LNCaP clone FGC (cell line): ENCODE measurements at regions not wholly inside any gene's neighbourhood (a gene's known extent, or its start where the extent isn't known, plus 50 kb on each side); places are given as distances from the start of the nearest gene placed in this dataset.

Experiments used
- DNase-seq: peaks from one replicate; pipeline ENCODE4 v3.0.0-alpha.2; 2011; ENCODE audit warnings: low read depth
- H3K4me3 ChIP-seq: 2 replicates; pipeline ENCODE4 v1.5.1; 2011; ENCODE audit warnings: mild to moderate bottlenecking, low read depth, low read length, control low read depth
- CTCF ChIP-seq: IDR thresholded peaks from 2 replicates; pipeline ENCODE4 v1.5.1; 2012; ENCODE audit warnings: mild to moderate bottlenecking; ENCODE audit not compliant: control insufficient read depth, insufficient read depth; ENCODE audit errors: extremely low read depth

DNA sequence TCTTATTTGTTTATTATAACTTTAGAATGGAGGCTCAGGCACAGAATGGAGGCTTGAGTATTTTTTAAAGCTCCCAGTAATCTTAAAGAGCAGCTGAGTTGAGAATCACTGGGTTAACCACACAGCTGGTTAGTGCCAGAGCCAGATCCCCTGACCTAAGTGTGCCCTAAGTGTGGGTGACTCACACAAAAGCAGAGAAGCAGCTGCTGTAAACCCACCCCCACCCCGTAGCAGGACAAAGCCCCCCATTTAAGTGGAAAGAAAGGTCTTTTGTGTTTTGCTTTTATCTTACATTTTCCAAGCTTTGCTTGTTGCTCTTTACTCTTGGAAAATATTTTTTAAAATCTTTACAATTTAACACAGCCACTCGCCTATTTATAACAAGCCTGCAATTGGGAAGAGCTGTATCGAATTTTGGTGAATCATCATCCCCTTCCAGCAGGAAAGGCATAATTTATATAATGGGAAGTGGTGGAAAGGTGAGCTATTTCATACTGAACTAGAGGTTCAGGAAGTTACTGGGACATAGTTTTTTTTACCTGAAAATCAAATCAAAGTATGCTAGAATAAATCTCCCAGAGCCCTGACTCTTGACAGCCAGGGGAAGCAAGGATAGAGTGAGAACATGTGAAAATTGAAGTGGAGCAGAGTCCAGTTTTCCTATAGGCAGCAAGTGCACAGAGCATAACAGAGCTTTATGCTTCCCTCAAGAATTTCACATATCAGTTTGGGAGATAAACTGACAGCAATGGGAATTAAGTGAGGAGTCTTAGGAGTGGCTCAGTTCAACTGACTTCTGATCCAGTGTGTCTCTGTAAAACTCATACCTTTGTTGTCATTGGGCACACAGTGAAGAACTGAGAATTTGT is 405.7 kb downstream of the AASDHPPT start:
- no peak for DNase-seq
- no peak for TF ChIP-seq CTCF
- no peak overlapping the region for H3K4me3 ChIP-seq

DNA sequence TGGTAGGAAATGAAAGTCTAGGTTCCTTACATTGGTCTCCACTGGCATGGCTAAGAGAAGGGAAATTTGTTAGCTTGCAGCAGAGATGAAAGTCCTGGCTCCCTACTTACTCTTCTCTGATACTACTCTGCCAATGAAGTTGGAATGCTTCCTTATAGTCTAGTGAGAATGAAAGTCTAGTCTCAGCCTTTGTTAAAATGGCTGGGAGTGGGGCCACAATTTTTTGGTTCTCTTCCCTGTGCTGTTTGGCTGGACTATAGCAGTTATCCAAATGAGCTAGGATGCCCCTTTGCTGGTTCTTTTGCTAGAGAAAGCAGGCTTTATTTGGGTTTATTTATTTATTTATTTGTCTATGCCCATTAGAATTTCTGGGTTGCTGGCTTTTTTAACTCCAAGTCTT is 414.3 kb downstream of the AASDHPPT start:
- no peak for TF ChIP-seq CTCF
- no peak overlapping the region for H3K4me3 ChIP-seq
- no peak for DNase-seq

DNA sequence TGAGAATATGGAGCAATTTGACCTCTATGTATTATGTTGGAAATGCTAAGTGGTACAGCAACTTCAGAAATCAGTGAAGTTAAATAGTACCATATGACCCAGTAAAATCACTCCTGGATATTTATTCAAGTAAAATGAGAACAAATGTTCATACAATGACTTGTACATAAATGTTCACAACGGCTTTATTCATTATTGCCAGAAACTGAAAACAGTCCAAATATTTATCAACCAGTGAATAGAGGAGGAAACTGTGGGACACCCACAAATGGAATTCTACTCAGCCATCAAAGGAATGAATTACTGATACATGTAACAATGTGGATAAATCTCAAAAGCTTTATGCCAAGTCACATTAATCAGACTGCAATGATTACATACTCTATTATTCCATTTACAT is 416.3 kb downstream of the AASDHPPT start:
- no peak for DNase-seq
- H3K4me3 ChIP-seq: no peak overlapping the region
- TF ChIP-seq CTCF: no peak

DNA sequence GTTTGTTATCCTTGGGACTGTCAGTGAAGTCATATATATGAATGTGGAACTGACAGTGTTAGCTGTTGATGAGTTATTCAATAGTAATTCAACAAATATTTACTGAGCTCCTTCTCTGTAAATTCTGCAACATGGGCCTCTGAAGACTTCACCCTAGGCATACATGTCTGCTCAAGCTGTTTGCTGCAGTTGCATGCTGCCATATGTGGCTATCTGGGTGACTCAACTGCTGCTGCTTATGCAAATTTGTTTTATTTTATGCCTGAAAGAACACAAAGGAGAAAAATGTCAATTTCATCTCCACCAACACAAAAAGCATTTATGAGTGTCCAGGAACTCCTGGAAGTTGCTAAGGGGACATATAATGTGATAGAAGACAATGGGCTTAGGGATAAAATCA is 417.6 kb downstream of the AASDHPPT start:
- TF ChIP-seq CTCF: no peak
- no peak overlapping the region for H3K4me3 ChIP-seq
- DNase-seq: no peak

- no peak for DNase-seq
- no peak overlapping the region for H3K4me3 ChIP-seq
- no peak for TF ChIP-seq CTCF
Observed at GRCh38 chr11:106496677-106497076, 419.2 kb downstream of the AASDHPPT start.

DNA sequence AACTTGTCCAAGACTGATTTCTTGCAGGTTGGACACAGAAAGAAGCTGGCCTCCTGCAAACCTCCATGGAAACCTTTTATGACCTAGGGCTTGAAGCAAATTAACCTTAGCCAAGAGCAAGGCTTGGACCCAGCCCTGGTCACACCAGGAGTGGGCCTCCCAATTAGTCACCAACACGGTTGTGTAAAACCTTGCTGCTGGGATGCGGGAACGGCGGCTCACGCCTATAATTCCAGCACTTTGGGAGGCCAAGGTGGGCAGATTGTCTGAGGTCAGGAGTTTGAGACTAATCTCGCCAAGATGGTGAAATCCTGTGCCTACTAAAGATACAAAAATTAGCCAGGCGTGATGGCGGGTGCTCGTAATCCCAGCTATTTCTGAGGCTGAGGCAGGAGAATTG is 419.9 kb downstream of the AASDHPPT start:
- H3K4me3 ChIP-seq: no peak overlapping the region
- no peak for DNase-seq
- TF ChIP-seq CTCF: no peak

GRCh38 chr11:106497822-106498221 is 420.4 kb downstream of the AASDHPPT start:
- H3K4me3 ChIP-seq: no peak overlapping the region
- no peak for TF ChIP-seq CTCF
- DNase-seq: no peak
